GM18499 (cell line): ENCODE measurements at regions not wholly inside any gene's neighbourhood (a gene's known extent, or its start where the extent isn't known, plus 50 kb on each side); places are given as distances from the start of the nearest gene placed in this dataset.

Source experiments
- ATAC-seq: cut with Tn5 transposase; IDR thresholded peaks from one replicate; pipeline ENCODE4 v1.9.1; 2021; ENCODE audit warnings: moderate number of reproducible peaks; ENCODE audit not compliant: insufficient read depth, unreplicated experiment

- ATAC-seq = no peak
Measured at GRCh38 chr3:43926055-43926454, 235.3 kb downstream of the ABHD5 start.

- no peak for ATAC-seq
Measured at GRCh38 chr3:43932921-43933320, 242.2 kb downstream of the ABHD5 start.

- ATAC-seq = no peak
Measured at GRCh38 chr3:43948013-43948412, 257.3 kb downstream of the ABHD5 start.

GRCh38 chr3:43949594-43949993, 258.9 kb downstream of the ABHD5 start:
- ATAC-seq = no peak

GRCh38 chr3:43950775-43951174, 260.0 kb downstream of the ABHD5 start:
- ATAC-seq = no peak

GRCh38 chr3:43951813-43952212, 261.1 kb downstream of the ABHD5 start:
- no peak for ATAC-seq

- ATAC-seq = no peak
Measured at GRCh38 chr3:43953380-43953779, 262.6 kb downstream of the ABHD5 start.

- no peak for ATAC-seq
Measured at GRCh38 chr3:43953814-43954692, 263.3 kb downstream of the ABHD5 start.

GRCh38 chr3:43956945-43957344, 266.2 kb downstream of the ABHD5 start:
- no peak for ATAC-seq

GRCh38 chr3:43957553-43957952, 266.8 kb downstream of the ABHD5 start:
- ATAC-seq = no peak

GRCh38 chr3:43958005-43958770, 267.4 kb downstream of the ABHD5 start:
- no peak for ATAC-seq

- ATAC-seq = no peak
Measured at GRCh38 chr3:43958973-43959372, 268.2 kb downstream of the ABHD5 start.

- no peak for ATAC-seq
Measured at GRCh38 chr3:43959498-43960447, 269.0 kb downstream of the ABHD5 start.

GRCh38 chr3:43960448-43960840, 269.7 kb downstream of the ABHD5 start:
- ATAC-seq = no peak

- no peak for ATAC-seq
Measured at GRCh38 chr3:43962043-43962442, 271.3 kb downstream of the ABHD5 start.

- ATAC-seq = no peak
Measured at GRCh38 chr3:43963208-43963607, 272.5 kb downstream of the ABHD5 start.

- ATAC-seq = no peak
Measured at GRCh38 chr3:43964640-43965039, 273.9 kb downstream of the ABHD5 start.

GRCh38 chr3:43965656-43966055, 274.9 kb downstream of the ABHD5 start:
- no peak for ATAC-seq

GRCh38 chr3:43966126-43966525, 275.4 kb downstream of the ABHD5 start:
- ATAC-seq = no peak

GRCh38 chr3:43966530-43966929, 275.2 kb upstream of the TOPAZ1 start:
- no peak for ATAC-seq
